SK-N-MC (cell line): ENCODE measurements at regions not wholly inside any gene's neighbourhood (a gene's known extent, or its start where the extent isn't known, plus 50 kb on each side); places are given as distances from the start of the nearest gene placed in this dataset.

ENCODE experiments used
- EZH2 ChIP-seq: fragments of 200-600 bp; sonication (generic); IDR thresholded peaks from one replicate; pipeline ENCODE4 v1.6.1; 2017; ENCODE audit warnings: antibody characterized with exemption
- FOXP2 ChIP-seq: optimal IDR thresholded peaks from 2 replicates; pipeline ENCODE3; 2011; ENCODE audit warnings: mild to moderate bottlenecking, moderate library complexity; ENCODE audit not compliant: insufficient read depth; ENCODE audit errors: extremely low read length, control extremely low read depth
- POLR2AphosphoS5 ChIP-seq: IDR thresholded peaks from 2 replicates; pipeline ENCODE4 v1.6.1; 2012; ENCODE audit warnings: mild to moderate bottlenecking, low read depth, low read length, borderline replicate concordance

GRCh38 chr1:232334246-232334645 is 295.7 kb downstream of the SIPA1L2 start:
- TF ChIP-seq POLR2AphosphoS5: no peak
- no peak for TF ChIP-seq EZH2
- TF ChIP-seq FOXP2: no peak
